ENCODE measurements at regions not wholly inside any gene's neighbourhood (a gene's known extent, or its start where the extent isn't known, plus 50 kb on each side); places are given as distances from the start of the nearest gene placed in this dataset.

- TF ChIP-seq CTCF (IDR thresholded peaks at IDR 0.05) (no peak), POLR2A (IDR thresholded peaks at IDR 0.05) (no peak)
Measured at GRCh38 chr9:31470051-31470450, 914.4 kb upstream of the ACO1 start.

Measured in thyroid gland (tissue), 4 donors.